Activated T-cell treated with anti-CD3 and anti-CD28 coated beads, Interleukin-2, amount 50 U/mL, for 4 hours (primary cell): ENCODE measurements at regions not wholly inside any gene's neighbourhood (a gene's known extent, or its start where the extent isn't known, plus 50 kb on each side); places are given as distances from the start of the nearest gene placed in this dataset.
"Not testable (repeated sequence)": the region's sequence is repeated elsewhere in the genome, so short reads cannot be mapped to it uniquely, and the experiment has no call there.

ENCODE experiments used
- ATAC-seq, 2 donors: fragments of 200-7000 bp; cut with Tn5 transposase; one replicate each; pipeline ENCODE4 v1.10.0; 2021
- DNase-seq: peaks from one replicate; pipeline ENCODE4 v3.0.0-alpha.2; 2020
- H3K27me3 Mint-ChIP-seq: one replicate; pipeline ENCODE4 v1.8.0; 2021; ENCODE audit warnings: low read depth, mixed read lengths
- H3K36me3 Mint-ChIP-seq: one replicate; pipeline ENCODE4 v1.8.0; 2022; ENCODE audit warnings: mixed read lengths; ENCODE audit not compliant: insufficient read depth
- H3K4me1 Mint-ChIP-seq: one replicate; pipeline ENCODE4 v1.8.0; 2021; ENCODE audit warnings: low read depth, mixed read lengths
- H3K4me3 Mint-ChIP-seq: one replicate; pipeline ENCODE4 v1.8.0; 2021; ENCODE audit warnings: mild to moderate bottlenecking, moderate library complexity, mixed read lengths
- H3K9me3 Mint-ChIP-seq: one replicate; pipeline ENCODE4 v1.8.0; 2021; ENCODE audit warnings: mixed read lengths

- H3K9me3 Mint-ChIP-seq, result peaks cover 3% of the 10 kb centered on the region
- H3K36me3 Mint-ChIP-seq, result no peaks in the 10 kb centered on the region
- DNase-seq, result no peak
- H3K4me3 Mint-ChIP-seq, result no peak overlapping the region
- no peaks in the 10 kb centered on the region for H3K4me1 Mint-ChIP-seq
- ATAC-seq, result no peak
- H3K27me3 Mint-ChIP-seq, result no peaks in the 10 kb centered on the region
These were observed 775.7 kb downstream of the TMTC2 start for GRCh38 chr12:83462419-83462818.

DNA sequence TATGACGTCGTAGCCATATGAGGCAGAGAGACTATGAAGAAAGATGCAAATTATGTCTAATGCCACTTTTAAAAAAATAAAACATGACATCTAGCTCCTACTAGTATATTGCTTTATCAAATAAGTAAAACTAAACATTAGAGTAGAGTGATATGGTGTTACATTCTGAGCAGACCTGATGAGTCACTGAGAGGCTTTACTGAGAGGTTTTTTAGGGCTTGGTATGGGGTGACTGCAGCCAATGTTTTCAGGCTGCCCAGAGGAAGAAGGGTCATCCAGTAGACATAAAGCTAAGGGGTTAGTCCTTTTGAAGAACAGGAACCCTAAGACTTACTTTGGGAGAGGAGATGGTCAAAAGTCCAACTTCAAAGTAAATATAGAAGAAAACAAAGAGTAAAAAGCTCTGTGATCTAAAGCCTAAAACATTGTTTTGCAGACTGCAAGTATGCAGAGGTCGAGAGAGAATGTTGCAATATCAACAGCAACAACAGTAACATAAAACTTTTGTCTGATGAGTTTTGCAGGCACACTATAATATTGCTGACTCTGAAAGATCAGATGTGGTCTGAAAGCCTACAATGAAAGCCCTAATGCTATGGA lies 774.7 kb downstream of the TMTC2 start:
- Mint-ChIP-seq H3K9me3 (peaks cover 3% of the 10 kb centered on the region), H3K4me1 (no peaks in the 10 kb centered on the region), H3K36me3 (no peaks in the 10 kb centered on the region), H3K4me3 (no peak overlapping the region), H3K27me3 (no peaks in the 10 kb centered on the region)
- ATAC-seq (no peak), DNase-seq (no peak)

DNA sequence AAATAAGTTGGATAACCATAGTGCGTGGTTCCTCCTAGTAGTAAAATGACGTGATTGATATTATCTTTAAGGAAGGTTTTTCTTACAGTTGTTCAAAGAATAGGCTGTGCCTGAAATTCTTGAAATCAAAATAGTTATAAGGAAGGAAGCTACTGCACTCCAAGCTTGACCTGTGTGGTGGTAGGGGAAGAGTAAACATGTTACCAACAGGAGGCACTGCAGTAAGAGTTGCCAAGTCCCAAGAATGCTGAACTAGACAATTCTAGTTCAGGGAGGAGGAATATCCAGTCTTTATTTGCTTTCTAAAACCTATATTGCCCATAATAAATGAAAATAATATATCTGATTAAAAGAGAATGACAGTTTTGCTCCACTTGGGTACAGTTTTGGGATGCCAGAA lies 764.5 kb downstream of the TMTC2 start:
- ATAC-seq (no peak), DNase-seq (no peak)
- Mint-ChIP-seq H3K36me3 (no peaks in the 10 kb centered on the region), H3K4me1 (no peaks in the 10 kb centered on the region), H3K4me3 (no peak overlapping the region), H3K9me3 (no peaks in the 10 kb centered on the region), H3K27me3 (no peaks in the 10 kb centered on the region)

- DNase-seq (no peak), ATAC-seq (no peak)
- Mint-ChIP-seq H3K4me1 (no peaks in the 10 kb centered on the region), H3K27me3 (no peaks in the 10 kb centered on the region), H3K4me3 (no peak overlapping the region), H3K9me3 (peaks cover 11% of the 10 kb centered on the region), H3K36me3 (no peaks in the 10 kb centered on the region)
These were observed 747.9 kb downstream of the TMTC2 start for GRCh38 chr12:83434600-83434999.

DNA sequence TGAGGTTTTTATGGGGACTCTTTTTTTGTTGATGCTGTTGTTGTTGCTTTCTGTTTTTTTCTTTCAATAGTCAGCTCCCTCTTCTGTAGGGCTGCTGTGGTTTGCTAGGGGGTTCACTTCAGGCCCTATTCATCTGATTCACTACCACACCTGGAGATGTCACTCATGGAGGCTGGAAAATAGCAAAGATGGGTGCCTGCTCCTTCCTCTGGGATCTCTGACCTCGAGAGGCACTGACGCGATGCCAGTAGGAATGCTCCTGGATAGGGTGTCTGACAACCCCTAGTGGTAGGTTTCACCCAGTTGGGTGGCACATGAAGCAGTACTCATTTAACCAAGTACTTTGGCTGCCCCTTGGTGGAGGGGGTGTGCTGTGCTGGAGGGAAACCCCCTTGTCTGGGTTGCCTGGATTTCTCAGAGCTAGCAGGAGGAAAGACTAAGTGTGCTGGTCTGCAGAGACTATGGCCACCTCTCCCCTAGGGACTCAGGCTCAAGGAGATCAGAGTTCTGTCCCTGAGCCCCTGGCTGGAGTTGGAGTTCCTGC lies 745.5 kb downstream of the TMTC2 start:
- no peaks in the 10 kb centered on the region for H3K36me3 Mint-ChIP-seq
- H3K27me3 Mint-ChIP-seq, result no peaks in the 10 kb centered on the region
- H3K4me3 Mint-ChIP-seq, result no peak overlapping the region
- no peaks in the 10 kb centered on the region for H3K4me1 Mint-ChIP-seq
- no peak for ATAC-seq
- peaks cover 14% of the 10 kb centered on the region for H3K9me3 Mint-ChIP-seq
- no peak for DNase-seq

DNA sequence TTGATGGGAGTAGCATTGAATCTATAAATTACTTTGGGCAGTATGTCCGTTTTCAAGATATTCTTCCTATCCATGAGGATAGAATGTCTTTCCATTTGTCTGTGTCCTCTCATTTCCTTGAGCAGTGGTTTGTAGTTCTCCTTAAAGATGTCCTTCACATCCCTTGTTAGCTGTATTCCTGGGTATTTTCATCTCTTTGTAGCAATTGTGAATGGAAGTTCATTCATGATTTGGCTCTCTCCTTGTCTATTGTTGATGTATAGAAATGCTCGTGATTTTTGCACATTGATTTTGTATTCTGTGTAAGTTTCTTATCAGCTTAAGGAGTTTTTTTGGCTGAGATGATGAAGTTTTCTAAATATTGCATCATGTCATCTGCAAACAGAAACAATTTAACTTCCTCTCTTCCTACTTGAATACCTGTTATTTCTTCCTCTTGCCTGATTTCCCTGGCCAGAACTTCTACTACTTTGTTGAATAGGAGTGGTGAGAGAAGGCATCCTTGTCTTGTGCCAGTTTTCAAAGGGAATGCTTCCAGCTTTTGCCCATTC lies 741.0 kb downstream of the TMTC2 start:
- H3K9me3 Mint-ChIP-seq, result peaks cover 14% of the 10 kb centered on the region
- not testable (repeated sequence) for H3K4me3 Mint-ChIP-seq, H3K27me3 Mint-ChIP-seq, ATAC-seq, H3K4me1 Mint-ChIP-seq, DNase-seq, H3K36me3 Mint-ChIP-seq

DNA sequence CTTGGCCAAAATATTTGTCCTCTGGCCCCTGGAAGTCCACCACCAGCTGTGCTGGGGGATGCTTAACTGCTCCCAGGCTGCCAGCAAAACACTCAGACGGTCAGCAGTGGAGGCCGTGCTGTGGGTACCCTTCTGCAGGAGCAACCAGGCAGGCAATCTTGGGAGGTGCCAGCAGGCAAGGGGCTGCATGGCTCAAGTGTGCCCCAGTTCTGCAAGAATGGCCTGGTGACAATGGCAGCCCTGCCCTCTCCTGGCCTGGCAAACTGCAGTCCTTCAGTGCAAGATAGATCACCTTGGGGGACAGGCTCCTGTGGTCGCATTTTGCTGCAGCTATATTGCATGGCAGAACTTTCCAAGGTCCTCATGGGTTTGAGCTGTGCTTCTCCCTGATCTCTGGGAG lies 728.3 kb downstream of the TMTC2 start:
- Mint-ChIP-seq H3K4me3 (no peak overlapping the region), H3K4me1 (no peaks in the 10 kb centered on the region), H3K27me3 (no peaks in the 10 kb centered on the region), H3K9me3 (peaks cover 6% of the 10 kb centered on the region), H3K36me3 (no peaks in the 10 kb centered on the region)
- ATAC-seq (no peak), DNase-seq (no peak)

GRCh38 chr12:83408851-83409250 lies 722.1 kb downstream of the TMTC2 start:
- Mint-ChIP-seq H3K27me3 (no peaks in the 10 kb centered on the region), H3K4me1 (no peaks in the 10 kb centered on the region), H3K36me3 (no peaks in the 10 kb centered on the region), H3K9me3 (peaks cover 6% of the 10 kb centered on the region), H3K4me3 (no peak overlapping the region)
- ATAC-seq, result no peak
- DNase-seq, result no peak

DNA sequence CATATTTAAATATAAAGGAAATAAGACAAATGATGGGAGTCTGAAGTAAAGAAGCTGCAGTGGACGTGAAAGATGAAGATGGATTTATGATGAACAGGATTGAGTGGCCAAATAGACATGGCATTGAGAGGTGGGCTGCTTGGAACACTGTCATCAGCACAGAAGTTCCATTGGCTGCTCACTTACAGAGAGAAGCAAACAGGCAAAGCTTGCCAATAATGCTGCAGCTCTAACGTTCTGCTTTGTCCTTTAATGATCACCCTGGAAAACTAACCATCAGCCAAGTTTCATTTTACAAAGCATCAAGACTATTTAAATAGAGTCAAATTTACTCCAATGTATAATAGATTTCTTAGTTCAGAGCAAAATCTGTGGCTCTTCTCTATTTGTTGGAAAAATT lies 721.4 kb downstream of the TMTC2 start:
- Mint-ChIP-seq H3K4me3 (no peak overlapping the region), H3K27me3 (no peaks in the 10 kb centered on the region), H3K36me3 (no peaks in the 10 kb centered on the region), H3K9me3 (peaks cover 6% of the 10 kb centered on the region), H3K4me1 (no peaks in the 10 kb centered on the region)
- ATAC-seq (no peak), DNase-seq (no peak)

DNA sequence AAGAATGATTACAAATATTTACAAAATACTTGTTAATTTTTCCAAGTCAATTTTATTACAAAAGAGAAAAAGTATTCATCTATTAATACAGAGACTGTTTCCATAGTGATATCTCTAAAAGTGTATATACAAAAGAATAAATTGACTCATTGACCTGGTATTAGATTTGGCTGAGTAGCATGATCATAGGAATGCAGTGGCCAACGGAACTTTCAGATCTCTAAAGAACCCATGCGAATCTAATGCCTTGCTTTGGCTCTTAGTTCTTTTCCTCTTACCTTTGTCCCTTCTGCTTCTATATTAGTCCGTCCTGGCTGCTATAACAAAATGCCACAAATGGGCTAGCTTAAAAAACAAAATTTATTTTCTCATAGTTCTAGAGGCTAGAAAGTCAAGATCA lies 717.8 kb downstream of the TMTC2 start:
- ATAC-seq (no peak), DNase-seq (no peak)
- Mint-ChIP-seq H3K4me1 (no peaks in the 10 kb centered on the region), H3K9me3 (no peaks in the 10 kb centered on the region), H3K4me3 (no peak overlapping the region), H3K36me3 (no peaks in the 10 kb centered on the region), H3K27me3 (no peaks in the 10 kb centered on the region)

DNA sequence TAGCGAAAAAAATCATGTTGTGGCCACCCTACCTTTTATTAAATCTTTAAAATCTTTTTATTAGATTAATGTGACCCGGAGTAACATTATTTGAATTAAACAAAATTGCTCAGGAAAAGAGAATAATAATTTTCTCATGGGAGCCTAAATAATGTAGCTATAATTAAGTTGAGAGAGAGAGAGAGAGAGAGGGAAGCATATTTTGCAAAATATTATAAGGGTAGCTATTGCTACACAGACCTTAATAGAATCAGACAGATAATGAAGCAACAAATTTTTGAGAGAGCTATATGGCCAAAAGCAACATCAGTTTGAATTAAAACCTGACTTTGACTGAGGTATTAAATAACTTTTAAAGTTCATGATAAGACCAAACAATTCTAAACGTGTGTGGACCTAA lies 703.5 kb downstream of the TMTC2 start:
- Mint-ChIP-seq H3K4me1 (no peaks in the 10 kb centered on the region), H3K4me3 (no peak overlapping the region), H3K36me3 (no peaks in the 10 kb centered on the region), H3K27me3 (no peaks in the 10 kb centered on the region), H3K9me3 (no peaks in the 10 kb centered on the region)
- ATAC-seq (no peak), DNase-seq (no peak)

DNA sequence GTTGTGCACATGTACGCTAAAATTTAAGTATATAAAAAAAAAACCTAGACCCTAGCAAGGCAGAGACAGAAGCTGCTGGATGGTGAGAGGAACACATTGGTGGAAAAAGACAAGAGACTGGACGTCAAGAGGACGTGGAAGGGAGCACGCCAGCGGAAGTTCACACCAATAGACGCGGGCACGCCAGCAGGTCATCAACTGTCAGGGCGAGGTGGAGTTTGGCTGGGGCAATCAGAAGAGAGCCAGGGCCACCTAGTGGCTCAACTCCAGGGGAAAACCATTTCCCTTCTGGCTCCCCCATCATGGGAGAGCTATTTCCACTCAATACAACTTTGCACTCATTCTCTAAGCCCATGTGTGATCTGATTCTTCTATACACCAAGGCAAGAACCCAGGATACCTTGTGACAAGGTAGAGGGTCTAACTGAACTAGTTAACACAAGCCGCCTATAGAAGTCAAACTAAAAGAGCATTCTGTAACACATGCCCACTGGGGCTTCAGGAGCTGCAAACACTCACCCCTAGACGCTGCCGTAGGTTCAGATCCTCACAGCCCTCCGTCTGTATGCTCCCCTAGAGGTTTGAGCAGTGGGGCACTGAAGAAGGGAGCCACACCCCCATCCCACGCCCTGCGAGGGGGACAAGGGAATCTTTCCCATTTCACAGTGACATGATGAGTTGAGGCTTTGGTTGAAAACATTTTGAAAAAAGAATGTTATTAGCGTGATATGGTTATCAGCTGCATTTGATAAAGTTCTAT lies 702.7 kb downstream of the TMTC2 start:
- no peaks in the 10 kb centered on the region for H3K27me3 Mint-ChIP-seq
- H3K36me3 Mint-ChIP-seq, result no peaks in the 10 kb centered on the region
- H3K4me1 Mint-ChIP-seq, result no peaks in the 10 kb centered on the region
- no peak overlapping the region for H3K4me3 Mint-ChIP-seq
- ATAC-seq (no peak), DNase-seq (no peak)
- H3K9me3 Mint-ChIP-seq, result no peaks in the 10 kb centered on the region

- Mint-ChIP-seq H3K27me3 (no peaks in the 10 kb centered on the region), H3K4me3 (no peak overlapping the region), H3K36me3 (no peaks in the 10 kb centered on the region), H3K9me3 (no peaks in the 10 kb centered on the region), H3K4me1 (no peaks in the 10 kb centered on the region)
- ATAC-seq (no peak), DNase-seq (no peak)
These were observed 701.8 kb downstream of the TMTC2 start for GRCh38 chr12:83388551-83388950.

- Mint-ChIP-seq H3K4me1 (no peaks in the 10 kb centered on the region), H3K4me3 (no peak overlapping the region), H3K36me3 (no peaks in the 10 kb centered on the region), H3K27me3 (no peaks in the 10 kb centered on the region), H3K9me3 (no peaks in the 10 kb centered on the region)
- DNase-seq, result no peak
- ATAC-seq, result no peak
These were observed 700.0 kb downstream of the TMTC2 start for GRCh38 chr12:83386527-83387264.
